ENCODE measurements at regions not wholly inside any gene's neighbourhood (a gene's known extent, or its start where the extent isn't known, plus 50 kb on each side); places are given as distances from the start of the nearest gene placed in this dataset.

- no peak for DNase-seq (ENCODE audit: low spot score)
- Mint-ChIP-seq H3K27ac (ENCODE audit: unreplicated experiment) (no peak overlapping the region), H3K36me3 (ENCODE audit: low read depth, unreplicated experiment) (no peaks in the 10 kb centered on the region), H3K27me3 (ENCODE audit: unreplicated experiment) (no peaks in the 10 kb centered on the region), H3K4me3 (ENCODE audit: unreplicated experiment) (no peak overlapping the region), H3K9me3 (ENCODE audit: unreplicated experiment) (no peaks in the 10 kb centered on the region), H3K4me1 (ENCODE audit: unreplicated experiment) (peaks cover 22% of the 10 kb centered on the region)
- TF ChIP-seq CTCF (IDR thresholded peaks at IDR 0.05; ENCODE audit: unreplicated experiment), result no peak
These were observed 153.0 kb upstream of the UQCRFS1 start for GRCh38 chr19:29365836-29366417.

GRCh38 chr19:29366757-29367156 lies 153.8 kb upstream of the UQCRFS1 start:
- Mint-ChIP-seq H3K9me3 (ENCODE audit: unreplicated experiment) (no peaks in the 10 kb centered on the region), H3K27me3 (ENCODE audit: unreplicated experiment) (no peaks in the 10 kb centered on the region), H3K4me1 (ENCODE audit: unreplicated experiment) (peaks cover 22% of the 10 kb centered on the region), H3K4me3 (ENCODE audit: unreplicated experiment) (no peak overlapping the region), H3K27ac (ENCODE audit: unreplicated experiment) (no peak overlapping the region), H3K36me3 (ENCODE audit: low read depth, unreplicated experiment) (no peaks in the 10 kb centered on the region)
- TF ChIP-seq CTCF (IDR thresholded peaks at IDR 0.05; ENCODE audit: unreplicated experiment), result no peak
- no peak for DNase-seq (ENCODE audit: low spot score)

GRCh38 chr19:29367791-29368222 lies 154.9 kb upstream of the UQCRFS1 start:
- Mint-ChIP-seq H3K36me3 (ENCODE audit: low read depth, unreplicated experiment) (no peaks in the 10 kb centered on the region), H3K4me1 (ENCODE audit: unreplicated experiment) (peaks cover 22% of the 10 kb centered on the region), H3K4me3 (ENCODE audit: unreplicated experiment) (no peak overlapping the region), H3K9me3 (ENCODE audit: unreplicated experiment) (no peaks in the 10 kb centered on the region), H3K27ac (ENCODE audit: unreplicated experiment) (no peak overlapping the region), H3K27me3 (ENCODE audit: unreplicated experiment) (no peaks in the 10 kb centered on the region)
- DNase-seq (ENCODE audit: low spot score), result no peak
- TF ChIP-seq CTCF (IDR thresholded peaks at IDR 0.05; ENCODE audit: unreplicated experiment), result no peak

GRCh38 chr19:29370276-29370675 lies 155.5 kb upstream of the VSTM2B start:
- Mint-ChIP-seq H3K27ac (ENCODE audit: unreplicated experiment) (no peak overlapping the region), H3K4me3 (ENCODE audit: unreplicated experiment) (no peak overlapping the region), H3K9me3 (ENCODE audit: unreplicated experiment) (no peaks in the 10 kb centered on the region), H3K27me3 (ENCODE audit: unreplicated experiment) (peaks cover 4% of the 10 kb centered on the region), H3K36me3 (ENCODE audit: low read depth, unreplicated experiment) (no peaks in the 10 kb centered on the region), H3K4me1 (ENCODE audit: unreplicated experiment) (peaks cover 5% of the 10 kb centered on the region)
- no peak for TF ChIP-seq CTCF (IDR thresholded peaks at IDR 0.05; ENCODE audit: unreplicated experiment)
- no peak for DNase-seq (ENCODE audit: low spot score)

GRCh38 chr19:29371251-29372090 lies 154.3 kb upstream of the VSTM2B start:
- Mint-ChIP-seq H3K27me3 (ENCODE audit: unreplicated experiment) (peaks cover 4% of the 10 kb centered on the region), H3K9me3 (ENCODE audit: unreplicated experiment) (no peaks in the 10 kb centered on the region), H3K36me3 (ENCODE audit: low read depth, unreplicated experiment) (no peaks in the 10 kb centered on the region), H3K4me3 (ENCODE audit: unreplicated experiment) (no peak overlapping the region), H3K27ac (ENCODE audit: unreplicated experiment) (no peak overlapping the region), H3K4me1 (ENCODE audit: unreplicated experiment) (peaks cover 3% of the 10 kb centered on the region)
- no peak for TF ChIP-seq CTCF (IDR thresholded peaks at IDR 0.05; ENCODE audit: unreplicated experiment)
- no peak for DNase-seq (ENCODE audit: low spot score)

Data from endothelial cell (in vitro differentiated cells).